Smooth muscle cell (in vitro differentiated cells): ENCODE measurements at regions not wholly inside any gene's neighbourhood (a gene's known extent, or its start where the extent isn't known, plus 50 kb on each side); places are given as distances from the start of the nearest gene placed in this dataset.

Experiments used
- DNase-seq: peaks from one replicate; lab custom pipeline; 2025; ENCODE audit not compliant: unreplicated experiment; lab: John Stamatoyannopoulos, UW
- H2AFZ ChIP-seq: fragments of 200-600 bp; sonication (generic); 2 replicates; pipeline ENCODE4 v1.6.0; 2016; ENCODE audit warnings: antibody characterized with exemption, low read depth, mild to moderate bottlenecking
- H3F3A ChIP-seq: fragments of 200-600 bp; sonication (generic); 2 replicates; pipeline ENCODE4 v1.6.0; 2017; ENCODE audit warnings: antibody characterized with exemption, low read depth
- H3K27ac ChIP-seq: fragments of 200-600 bp; sonication (generic); 2 replicates; pipeline ENCODE4 v1.5.1; 2016; ENCODE audit warnings: low read depth, mild to moderate bottlenecking
- H3K27me3 ChIP-seq: fragments of 200-600 bp; sonication (generic); 2 replicates; pipeline ENCODE4 v1.6.1; 2016; ENCODE audit warnings: low read depth, mild to moderate bottlenecking
- H3K36me3 ChIP-seq: fragments of 200-600 bp; sonication (generic); 2 replicates; pipeline ENCODE4 v1.5.1; 2016; ENCODE audit warnings: low read depth
- H3K4me1 ChIP-seq: fragments of 200-600 bp; sonication (generic); 2 replicates; pipeline ENCODE4 v1.5.1; 2016; ENCODE audit warnings: low read depth
- H3K4me2 ChIP-seq: fragments of 200-600 bp; sonication (generic); 2 replicates; pipeline ENCODE4 v1.6.0; 2016; ENCODE audit warnings: mild to moderate bottlenecking
- H3K4me3 ChIP-seq: fragments of 200-600 bp; sonication (generic); 2 replicates; pipeline ENCODE4 v1.5.1; 2016; ENCODE audit warnings: mild to moderate bottlenecking
- H3K79me2 ChIP-seq: fragments of 200-600 bp; sonication (generic); 2 replicates; pipeline ENCODE4 v1.6.0; 2016; ENCODE audit warnings: low read depth, mild to moderate bottlenecking
- H3K9ac ChIP-seq: fragments of 200-600 bp; sonication (generic); 2 replicates; pipeline ENCODE4 v1.6.0; 2016; ENCODE audit warnings: low read depth
- H3K9me3 ChIP-seq: fragments of 200-600 bp; sonication (generic); replicated peaks from 2 replicates; pipeline ENCODE4 v1.5.1; 2016; ENCODE audit warnings: low read depth
- H4K20me1 ChIP-seq: fragments of 200-600 bp; sonication (generic); 2 replicates; pipeline ENCODE4 v1.6.0; 2016; ENCODE audit warnings: low read depth
- WGBS: methylation state at CpG from one replicate; pipeline ENCODE4 v1.1.7; 2016; ENCODE audit warnings: low lambda C conversion rate; 5-methylcytosine and 5-hydroxymethylcytosine counted together
- TF ChIP-seq, protein P1 (sequence below): fragments of 200-600 bp; sonication (generic); IDR thresholded peaks from 2 replicates; pipeline ENCODE4 v1.5.1; 2017; ENCODE audit warnings: borderline replicate concordance, mild to moderate bottlenecking, antibody characterized with exemption; ENCODE audit not compliant: insufficient read depth, poor library complexity, severe bottlenecking

GRCh38 chr13:97526556-97526955 lies 92.6 kb downstream of the RAP2A start:
- no peak overlapping the region for H3K4me2 ChIP-seq
- H4K20me1 ChIP-seq, result no peaks in the 10 kb centered on the region
- WGBS, result 94% methylated on average over 2 of the region's 2 CpGs
- no peaks in the 10 kb centered on the region for H3K36me3 ChIP-seq
- H3K27me3 ChIP-seq, result no peaks in the 10 kb centered on the region
- no peaks in the 10 kb centered on the region for H3K9me3 ChIP-seq
- TF ChIP-seq, protein P1, sequence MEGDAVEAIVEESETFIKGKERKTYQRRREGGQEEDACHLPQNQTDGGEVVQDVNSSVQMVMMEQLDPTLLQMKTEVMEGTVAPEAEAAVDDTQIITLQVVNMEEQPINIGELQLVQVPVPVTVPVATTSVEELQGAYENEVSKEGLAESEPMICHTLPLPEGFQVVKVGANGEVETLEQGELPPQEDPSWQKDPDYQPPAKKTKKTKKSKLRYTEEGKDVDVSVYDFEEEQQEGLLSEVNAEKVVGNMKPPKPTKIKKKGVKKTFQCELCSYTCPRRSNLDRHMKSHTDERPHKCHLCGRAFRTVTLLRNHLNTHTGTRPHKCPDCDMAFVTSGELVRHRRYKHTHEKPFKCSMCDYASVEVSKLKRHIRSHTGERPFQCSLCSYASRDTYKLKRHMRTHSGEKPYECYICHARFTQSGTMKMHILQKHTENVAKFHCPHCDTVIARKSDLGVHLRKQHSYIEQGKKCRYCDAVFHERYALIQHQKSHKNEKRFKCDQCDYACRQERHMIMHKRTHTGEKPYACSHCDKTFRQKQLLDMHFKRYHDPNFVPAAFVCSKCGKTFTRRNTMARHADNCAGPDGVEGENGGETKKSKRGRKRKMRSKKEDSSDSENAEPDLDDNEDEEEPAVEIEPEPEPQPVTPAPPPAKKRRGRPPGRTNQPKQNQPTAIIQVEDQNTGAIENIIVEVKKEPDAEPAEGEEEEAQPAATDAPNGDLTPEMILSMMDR, result no peak
- no peak overlapping the region for H3K9ac ChIP-seq
- no peak overlapping the region for H2AFZ ChIP-seq
- H3K79me2 ChIP-seq, result no peaks in the 10 kb centered on the region
- H3K4me3 ChIP-seq, result no peak overlapping the region
- DNase-seq, result no peak
- no peak overlapping the region for H3K27ac ChIP-seq
- no peaks in the 10 kb centered on the region for H3F3A ChIP-seq
- no peaks in the 10 kb centered on the region for H3K4me1 ChIP-seq

DNA sequence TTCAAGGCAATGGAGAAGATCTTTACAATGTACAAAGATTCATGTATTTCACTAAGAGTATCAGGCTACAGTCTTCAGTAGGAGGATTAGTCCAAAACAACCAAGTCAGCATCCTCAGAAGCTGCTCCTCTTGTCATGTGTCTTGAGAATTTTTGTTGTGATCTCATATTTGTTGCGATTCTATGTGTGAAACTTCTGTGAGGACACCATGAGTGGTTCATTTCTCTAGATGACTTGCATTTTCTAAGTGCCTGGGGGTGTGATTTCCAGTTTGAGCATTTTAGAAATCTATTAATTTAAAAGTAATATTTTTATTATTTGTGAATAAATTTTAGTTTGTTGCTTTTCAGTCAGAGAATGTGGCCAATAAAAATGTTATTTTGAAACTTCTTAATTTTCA lies 94.5 kb downstream of the RAP2A start:
- Histone ChIP-seq H3K79me2 (no peaks in the 10 kb centered on the region), H3K4me2 (no peak overlapping the region), H3K4me3 (no peak overlapping the region), H4K20me1 (no peaks in the 10 kb centered on the region), H3K4me1 (no peaks in the 10 kb centered on the region), H3K36me3 (no peaks in the 10 kb centered on the region), H3K27me3 (no peaks in the 10 kb centered on the region), H2AFZ (no peak overlapping the region), H3K27ac (no peak overlapping the region), H3K9me3 (no peaks in the 10 kb centered on the region), H3K9ac (no peak overlapping the region), H3F3A (no peaks in the 10 kb centered on the region)
- DNase-seq, result no peak
- WGBS, result 97% methylated on average over 1 of the region's 1 CpG
- TF ChIP-seq, protein P1, result no peak

DNA sequence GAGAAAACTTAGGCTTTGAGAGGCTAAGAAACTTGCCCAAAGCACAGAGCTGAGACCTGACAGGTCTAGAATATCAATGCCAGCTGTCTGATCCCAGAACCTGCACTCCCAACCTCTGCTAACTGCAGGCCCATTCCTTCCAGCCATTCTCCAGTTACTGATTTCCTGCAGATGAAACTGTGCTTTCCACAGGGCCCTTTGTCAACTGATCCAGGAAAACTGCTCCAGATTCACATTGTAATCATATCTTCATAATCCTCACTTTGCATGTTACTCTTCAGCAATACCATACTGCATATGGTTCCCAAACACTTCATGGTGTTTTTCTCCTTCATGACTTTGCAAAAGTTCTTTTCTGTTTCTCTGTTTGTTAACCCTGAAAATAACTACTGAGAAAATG lies 100.6 kb downstream of the RAP2A start:
- Histone ChIP-seq H2AFZ (no peak overlapping the region), H3K27ac (no peak overlapping the region), H3K4me1 (no peaks in the 10 kb centered on the region), H3K79me2 (no peaks in the 10 kb centered on the region), H4K20me1 (no peaks in the 10 kb centered on the region), H3F3A (no peaks in the 10 kb centered on the region), H3K4me3 (no peak overlapping the region), H3K36me3 (no peaks in the 10 kb centered on the region), H3K4me2 (no peak overlapping the region), H3K9me3 (no peaks in the 10 kb centered on the region), H3K9ac (no peak overlapping the region), H3K27me3 (no peaks in the 10 kb centered on the region)
- DNase-seq, result no peak
- TF ChIP-seq, protein P1, result no peak

GRCh38 chr13:97535614-97536013 lies 101.6 kb downstream of the RAP2A start:
- no peak for DNase-seq

More at GRCh38 chr13:97535614-97536013, 101.6 kb downstream of the RAP2A start:
- H3K27ac ChIP-seq, result no peak overlapping the region
- H3F3A ChIP-seq, result no peaks in the 10 kb centered on the region
- no peaks in the 10 kb centered on the region for H4K20me1 ChIP-seq
- no peak overlapping the region for H3K4me3 ChIP-seq
- no peaks in the 10 kb centered on the region for H3K79me2 ChIP-seq
- 48% methylated on average over 1 of the region's 1 CpG for WGBS
- no peaks in the 10 kb centered on the region for H3K36me3 ChIP-seq
- TF ChIP-seq, protein P1, result no peak
- no peaks in the 10 kb centered on the region for H3K4me1 ChIP-seq
- H3K4me2 ChIP-seq, result no peak overlapping the region
- H3K9ac ChIP-seq, result no peak overlapping the region
- H3K27me3 ChIP-seq, result no peaks in the 10 kb centered on the region
- no peak overlapping the region for H2AFZ ChIP-seq
- H3K9me3 ChIP-seq, result no peaks in the 10 kb centered on the region
